ENCODE measurements at regions not wholly inside any gene's neighbourhood (a gene's known extent, or its start where the extent isn't known, plus 50 kb on each side); places are given as distances from the start of the nearest gene placed in this dataset.

- no TSS peak for BruUV-seq (replicated peaks)
Observed at GRCh38 chr4:11615601-11616000, 186.9 kb upstream of the HS3ST1 start.

GRCh38 chr4:11614426-11614825, 185.7 kb upstream of the HS3ST1 start:
- Histone ChIP-seq H3K36me3 (ENCODE audit: low read depth, low read length) (no peaks in the 10 kb centered on the region), H3K9me3 (ENCODE audit: low read length) (no peaks in the 10 kb centered on the region), H3F3A (ENCODE audit: low read length, unreplicated experiment) (peaks cover 6% of the 10 kb centered on the region), H3K4me2 (ENCODE audit: low read length) (peak overlapping the region; percentile 71), H4K20me1 (ENCODE audit: low read length) (no peaks in the 10 kb centered on the region), H3K4me3 (ENCODE audit: low read length) (peak overlapping the region; percentile 30; the same call in 1 of the 2 replicates), H3K27ac (ENCODE audit: low read length) (peak overlapping the region; percentile 95), H3K4me1 (ENCODE audit: insufficient read depth, low read length) (peaks cover 50% of the 10 kb centered on the region), H3K9me2 (replicated peaks; ENCODE audit: low read length) (no peaks in the 10 kb centered on the region), H3K79me2 (ENCODE audit: low read length) (no peaks in the 10 kb centered on the region), H3K9ac (ENCODE audit: low read length) (peak overlapping the region; percentile 62), H3K27me3 (ENCODE audit: low read length) (no peaks in the 10 kb centered on the region), H2AFZ (ENCODE audit: low read length) (peak overlapping the region; percentile 36; the same call in 1 of the 2 replicates)
- POLR2A ChIA-PET (ENCODE audit: unreplicated experiment), result interaction anchor here (0.6 kb wide), 1 partner anchor 161 kb away, joined by 4 read pairs; no protein-coding TSS in a partner anchor
- CTCF ChIA-PET, result no interaction called here
- BruUV-seq (replicated peaks), result no TSS peak
- ATAC-seq, result peak; percentile 91
- intact Hi-C loops (cut with micrococcal nuclease), result loop anchor here (1.0 to 2.0 kb wide), 2 partner anchors 16 to 21 kb away; no protein-coding TSS in a partner anchor
- TF ChIP-seq CTCF (conservative IDR thresholded peaks at IDR 0.05; ENCODE audit: low read depth, low read length), result no peak
- TF ChIP-seq EZH2phosphoT487 (IDR thresholded peaks at IDR 0.05; ENCODE audit: borderline replicate concordance, low read length), result no peak
- no peak for TF ChIP-seq EZH2 (IDR thresholded peaks at IDR 0.05; ENCODE audit: low read length, unreplicated experiment)
- peak; percentile 94 for DNase-seq

More at GRCh38 chr4:11615601-11616000, 186.9 kb upstream of the HS3ST1 start:
- no peak overlapping the region for H3K4me3 ChIP-seq (ENCODE audit: low read length)
- POLR2A ChIA-PET (ENCODE audit: unreplicated experiment), result no interaction called here
- H3K9ac ChIP-seq (ENCODE audit: low read length), result no peak overlapping the region
- CTCF ChIA-PET, result no interaction called here
- no peak overlapping the region for H3K4me2 ChIP-seq (ENCODE audit: low read length)
- intact Hi-C loops (cut with micrococcal nuclease), result loop anchor here (2.0 kb wide), 1 partner anchor 17 kb away; no protein-coding TSS in a partner anchor
- ATAC-seq (no peak), DNase-seq (no peak)
- H3K79me2 ChIP-seq (ENCODE audit: low read length), result no peaks in the 10 kb centered on the region
- H4K20me1 ChIP-seq (ENCODE audit: low read length), result no peaks in the 10 kb centered on the region
- no peak overlapping the region for H2AFZ ChIP-seq (ENCODE audit: low read length)
- H3K9me2 ChIP-seq (replicated peaks; ENCODE audit: low read length), result no peaks in the 10 kb centered on the region
- H3K9me3 ChIP-seq (ENCODE audit: low read length), result no peaks in the 10 kb centered on the region
- peaks cover 50% of the 10 kb centered on the region for H3K4me1 ChIP-seq (ENCODE audit: insufficient read depth, low read length)
- peaks cover 6% of the 10 kb centered on the region for H3F3A ChIP-seq (ENCODE audit: low read length, unreplicated experiment)
- no peaks in the 10 kb centered on the region for H3K36me3 ChIP-seq (ENCODE audit: low read depth, low read length)
- no peaks in the 10 kb centered on the region for H3K27me3 ChIP-seq (ENCODE audit: low read length)
- H3K27ac ChIP-seq (ENCODE audit: low read length), result no peak overlapping the region
- TF ChIP-seq EZH2phosphoT487 (IDR thresholded peaks at IDR 0.05; ENCODE audit: borderline replicate concordance, low read length) (no peak), CTCF (conservative IDR thresholded peaks at IDR 0.05; ENCODE audit: low read depth, low read length) (no peak), EZH2 (IDR thresholded peaks at IDR 0.05; ENCODE audit: low read length, unreplicated experiment) (no peak)

- Histone ChIP-seq H3K4me2 (ENCODE audit: low read length) (no peak overlapping the region), H3K79me2 (ENCODE audit: low read length) (no peaks in the 10 kb centered on the region), H3F3A (ENCODE audit: low read length, unreplicated experiment) (peaks cover 6% of the 10 kb centered on the region), H3K27ac (ENCODE audit: low read length) (peak overlapping the region; percentile 95), H3K36me3 (ENCODE audit: low read depth, low read length) (no peaks in the 10 kb centered on the region), H3K9ac (ENCODE audit: low read length) (peak overlapping the region; percentile 40), H4K20me1 (ENCODE audit: low read length) (no peaks in the 10 kb centered on the region), H2AFZ (ENCODE audit: low read length) (no peak overlapping the region), H3K4me1 (ENCODE audit: insufficient read depth, low read length) (peaks cover 50% of the 10 kb centered on the region), H3K9me3 (ENCODE audit: low read length) (no peaks in the 10 kb centered on the region), H3K4me3 (ENCODE audit: low read length) (no peak overlapping the region), H3K9me2 (replicated peaks; ENCODE audit: low read length) (no peaks in the 10 kb centered on the region), H3K27me3 (ENCODE audit: low read length) (no peaks in the 10 kb centered on the region)
- TF ChIP-seq CTCF (conservative IDR thresholded peaks at IDR 0.05; ENCODE audit: low read depth, low read length), result no peak
- DNase-seq (peak; percentile 47), ATAC-seq (peak; percentile 72)
- intact Hi-C loops (cut with micrococcal nuclease), result no loop called here
- ChIA-PET CTCF (no interaction called here), POLR2A (ENCODE audit: unreplicated experiment) (no interaction called here)
- BruUV-seq (replicated peaks), result no TSS peak
Observed at GRCh38 chr4:11611868-11612267, 183.2 kb upstream of the HS3ST1 start.

Data from PC-3 (cell line).